PC-9 (cell line): ENCODE measurements at regions not wholly inside any gene's neighbourhood (a gene's known extent, or its start where the extent isn't known, plus 50 kb on each side); places are given as distances from the start of the nearest gene placed in this dataset.

ENCODE experiments used
- BruUV-seq: library from RNA; stranded (reverse); fragments of 400-500 nt; replicated peaks from 2 replicates; lab custom pipeline; 2021; lab: Mats Ljungman, UMichigan
- CTCF ChIA-PET: fragments of 300-600 bp; sonication (Branson Sonifier 250); formaldehyde crosslinking; loops from one replicate; lab custom pipeline; 2022; ENCODE audit warnings: antibody characterized with exemption; lab: Charles Lee
- POLR2A ChIA-PET: fragments of 300-600 bp; sonication (Branson Sonifier 250); formaldehyde crosslinking; loops from one replicate; lab custom pipeline; 2022; ENCODE audit warnings: antibody characterized with exemption; ENCODE audit not compliant: unreplicated experiment; lab: Charles Lee
- DNase-seq, 2 experiments: peaks; one replicate each; pipeline versions ENCODE4 v3.0.0 to v3.0.0-alpha.2; 2015 to 2022; ENCODE audit warnings: mixed read lengths in 1 of 2
- H2AFZ ChIP-seq: fragments of 200-600 bp; sonication (generic); 2 replicates; pipeline ENCODE4 v1.8.1; 2017; ENCODE audit warnings: antibody characterized with exemption
- H3F3A ChIP-seq: fragments of 200-600 bp; sonication (generic); 2 replicates; pipeline ENCODE4 v1.8.1; 2017; ENCODE audit warnings: antibody characterized with exemption, mild to moderate bottlenecking, low read depth; ENCODE audit not compliant: insufficient read depth
- H3K27ac ChIP-seq: fragments of 200-600 bp; sonication (generic); 2 replicates; pipeline ENCODE4 v1.6.1; 2016; ENCODE audit warnings: mixed run types
- H3K27me3 ChIP-seq: fragments of 200-600 bp; sonication (generic); 2 replicates; pipeline ENCODE4 v1.6.1; 2016; ENCODE audit warnings: low read depth, mixed run types; ENCODE audit not compliant: insufficient read depth
- H3K36me3 ChIP-seq: fragments of 200-600 bp; sonication (generic); 2 replicates; pipeline ENCODE4 v1.6.1; 2016; ENCODE audit warnings: low read depth, mixed run types
- H3K4me1 ChIP-seq: fragments of 200-600 bp; sonication (generic); replicated peaks from 2 replicates; pipeline ENCODE4 v1.6.1; 2016; ENCODE audit warnings: mixed run types; ENCODE audit not compliant: insufficient read depth
- H3K4me2 ChIP-seq: fragments of 200-600 bp; sonication (generic); 2 replicates; pipeline ENCODE4 v1.6.1; 2017; ENCODE audit warnings: mixed run types
- H3K4me3 ChIP-seq: fragments of 200-600 bp; sonication (generic); 2 replicates; pipeline ENCODE4 v1.6.1; 2016; ENCODE audit warnings: mixed run types
- H3K79me2 ChIP-seq: fragments of 200-600 bp; sonication (generic); 2 replicates; pipeline ENCODE4 v1.6.1; 2017; ENCODE audit warnings: low read depth, mixed run types
- H3K9me2 ChIP-seq: fragments of 200-600 bp; sonication (generic); 2 replicates; pipeline ENCODE4 v1.8.1; 2017; ENCODE audit warnings: mild to moderate bottlenecking; ENCODE audit not compliant: insufficient read depth
- H3K9me3 ChIP-seq: fragments of 200-600 bp; sonication (generic); 2 replicates; pipeline ENCODE4 v1.8.1; 2016; ENCODE audit warnings: low read depth; ENCODE audit not compliant: insufficient read depth
- H4K20me1 ChIP-seq: fragments of 200-600 bp; sonication (generic); 2 replicates; pipeline ENCODE4 v1.8.1; 2017; ENCODE audit not compliant: insufficient read depth
- CTCF ChIP-seq: fragments of 200-600 bp; sonication (generic); conservative IDR thresholded peaks from 2 replicates; pipeline ENCODE4 v1.6.1; 2017; ENCODE audit warnings: mixed run types, antibody characterized with exemption, mild to moderate bottlenecking, moderate library complexity
- EZH2 ChIP-seq: fragments of 200-600 bp; sonication (generic); IDR thresholded peaks from 2 replicates; pipeline ENCODE4 v1.8.0; 2017; ENCODE audit warnings: antibody characterized with exemption, low read depth
- intact Hi-C: fragments of 100-400 bp; cut with micrococcal nuclease; formaldehyde crosslinking; loops from one replicate; pipeline ENCODE4 v1.10.0; 2022; ENCODE audit not compliant: unreplicated experiment

- CTCF ChIA-PET = no interaction called here
Measured at GRCh38 chr13:69264362-69265334, 843.0 kb upstream of the ATXN8OS start.

GRCh38 chr13:69243366-69243765, 864.3 kb upstream of the ATXN8OS start:
- H3K4me3 ChIP-seq = no peak overlapping the region
- TF ChIP-seq EZH2 (no peak), CTCF (no peak)
- POLR2A ChIA-PET = no interaction called here
- no peaks in the 10 kb centered on the region for H3K79me2 ChIP-seq
- CTCF ChIA-PET = no interaction called here
- no peaks in the 10 kb centered on the region for H4K20me1 ChIP-seq
- no peaks in the 10 kb centered on the region for H3K9me3 ChIP-seq
- no TSS peak for BruUV-seq
- no peak overlapping the region for H3K4me2 ChIP-seq
- no peaks in the 10 kb centered on the region for H3K4me1 ChIP-seq
- no peaks in the 10 kb centered on the region for H3K27me3 ChIP-seq
- DNase-seq = no peak
- no peaks in the 10 kb centered on the region for H3F3A ChIP-seq
- H2AFZ ChIP-seq = no peak overlapping the region
- no peaks in the 10 kb centered on the region for H3K9me2 ChIP-seq
- intact Hi-C loops = no loop called here
- H3K27ac ChIP-seq = no peak overlapping the region
- no peaks in the 10 kb centered on the region for H3K36me3 ChIP-seq

More at GRCh38 chr13:69264362-69265334, 843.0 kb upstream of the ATXN8OS start:
- Histone ChIP-seq H3K79me2 (no peaks in the 10 kb centered on the region), H3K27ac (no peak overlapping the region), H3K27me3 (no peaks in the 10 kb centered on the region), H3K9me2 (no peaks in the 10 kb centered on the region), H3K4me2 (no peak overlapping the region), H2AFZ (no peak overlapping the region), H3K4me1 (no peaks in the 10 kb centered on the region), H3F3A (no peaks in the 10 kb centered on the region), H3K9me3 (no peaks in the 10 kb centered on the region), H3K4me3 (no peak overlapping the region), H3K36me3 (no peaks in the 10 kb centered on the region), H4K20me1 (no peaks in the 10 kb centered on the region)
- intact Hi-C loops = no loop called here
- no TSS peak for BruUV-seq
- POLR2A ChIA-PET = no interaction called here
- TF ChIP-seq CTCF (no peak), EZH2 (no peak)
- DNase-seq = peak in 1 of 2 experiments; percentile 33

GRCh38 chr13:69234171-69234570, 873.5 kb upstream of the ATXN8OS start:
- intact Hi-C loops = no loop called here

More at GRCh38 chr13:69234171-69234570, 873.5 kb upstream of the ATXN8OS start:
- H3K4me2 ChIP-seq = no peak overlapping the region
- no peak overlapping the region for H3K27ac ChIP-seq
- H3K79me2 ChIP-seq = no peaks in the 10 kb centered on the region
- no peak overlapping the region for H3K4me3 ChIP-seq
- no peaks in the 10 kb centered on the region for H4K20me1 ChIP-seq
- CTCF ChIA-PET = no interaction called here
- TF ChIP-seq CTCF (no peak), EZH2 (no peak)
- no peaks in the 10 kb centered on the region for H3K4me1 ChIP-seq
- H3K36me3 ChIP-seq = no peaks in the 10 kb centered on the region
- no peaks in the 10 kb centered on the region for H3K27me3 ChIP-seq
- DNase-seq = no peak
- H3K9me2 ChIP-seq = no peaks in the 10 kb centered on the region
- BruUV-seq = no TSS peak
- H2AFZ ChIP-seq = no peak overlapping the region
- POLR2A ChIA-PET = no interaction called here
- H3F3A ChIP-seq = no peaks in the 10 kb centered on the region
- H3K9me3 ChIP-seq = no peaks in the 10 kb centered on the region
